ENCODE measurements at regions not wholly inside any gene's neighbourhood (a gene's known extent, or its start where the extent isn't known, plus 50 kb on each side); places are given as distances from the start of the nearest gene placed in this dataset.
"Not testable (repeated sequence)": the region's sequence is repeated elsewhere in the genome, so short reads cannot be mapped to it uniquely, and the experiment has no call there.

DNA sequence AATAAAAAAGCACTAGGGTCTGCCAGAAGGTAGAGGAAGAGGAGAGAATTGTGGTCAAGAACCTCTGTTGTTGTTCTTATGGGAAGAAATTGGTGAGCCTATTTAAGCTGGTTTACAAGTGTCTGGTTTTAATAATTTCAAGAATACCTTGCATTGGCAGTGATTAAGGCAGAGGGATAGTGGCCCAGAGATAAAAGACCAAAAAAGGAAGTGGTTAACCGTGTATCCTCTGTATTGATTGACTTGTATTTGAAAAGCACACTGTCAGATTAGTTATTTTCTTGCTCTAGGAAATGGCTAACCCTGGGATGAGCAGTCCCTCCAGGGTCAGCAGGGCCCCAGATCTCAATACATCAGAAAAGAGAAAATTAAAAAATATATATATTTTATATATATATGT lies 190.1 kb downstream of the SPIN4 start:
- not testable (repeated sequence) for TF ChIP-seq CTCF, POLR2A (IDR thresholded peaks at IDR 0.05)

Data from upper lobe of left lung (tissue), 4 donors.